ENCODE measurements at regions not wholly inside any gene's neighbourhood (a gene's known extent, or its start where the extent isn't known, plus 50 kb on each side); places are given as distances from the start of the nearest gene placed in this dataset.
A peak's percentile ranks its signal among the peaks of the same experiment; 100 is the strongest.
"Not testable (repeated sequence)": the region's sequence is repeated elsewhere in the genome, so short reads cannot be mapped to it uniquely, and the experiment has no call there.

DNA sequence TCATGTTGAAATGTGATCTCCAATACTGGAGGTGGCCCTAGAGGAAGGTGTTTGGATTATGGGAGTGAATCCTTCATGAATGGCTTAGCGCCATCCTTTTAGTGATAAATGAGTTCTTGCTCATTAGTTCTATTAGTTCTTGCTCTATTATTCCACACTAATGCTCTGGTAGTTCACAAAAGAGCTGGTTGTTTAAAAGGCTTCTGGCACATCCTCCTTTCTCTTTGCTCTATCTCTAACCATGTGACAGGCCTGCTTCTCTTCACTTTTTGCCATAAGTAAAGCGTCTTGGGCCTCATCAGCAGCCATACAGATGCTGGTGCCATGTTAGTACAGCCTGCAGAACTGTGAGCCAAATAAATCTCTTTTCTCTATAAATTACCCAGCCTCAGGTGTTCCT, 469.9 kb downstream of the GUCY1A2 start:
- no peak for DNase-seq (ENCODE audit: low read depth in 4 of 4, low spot score in 3 of 4)

DNA sequence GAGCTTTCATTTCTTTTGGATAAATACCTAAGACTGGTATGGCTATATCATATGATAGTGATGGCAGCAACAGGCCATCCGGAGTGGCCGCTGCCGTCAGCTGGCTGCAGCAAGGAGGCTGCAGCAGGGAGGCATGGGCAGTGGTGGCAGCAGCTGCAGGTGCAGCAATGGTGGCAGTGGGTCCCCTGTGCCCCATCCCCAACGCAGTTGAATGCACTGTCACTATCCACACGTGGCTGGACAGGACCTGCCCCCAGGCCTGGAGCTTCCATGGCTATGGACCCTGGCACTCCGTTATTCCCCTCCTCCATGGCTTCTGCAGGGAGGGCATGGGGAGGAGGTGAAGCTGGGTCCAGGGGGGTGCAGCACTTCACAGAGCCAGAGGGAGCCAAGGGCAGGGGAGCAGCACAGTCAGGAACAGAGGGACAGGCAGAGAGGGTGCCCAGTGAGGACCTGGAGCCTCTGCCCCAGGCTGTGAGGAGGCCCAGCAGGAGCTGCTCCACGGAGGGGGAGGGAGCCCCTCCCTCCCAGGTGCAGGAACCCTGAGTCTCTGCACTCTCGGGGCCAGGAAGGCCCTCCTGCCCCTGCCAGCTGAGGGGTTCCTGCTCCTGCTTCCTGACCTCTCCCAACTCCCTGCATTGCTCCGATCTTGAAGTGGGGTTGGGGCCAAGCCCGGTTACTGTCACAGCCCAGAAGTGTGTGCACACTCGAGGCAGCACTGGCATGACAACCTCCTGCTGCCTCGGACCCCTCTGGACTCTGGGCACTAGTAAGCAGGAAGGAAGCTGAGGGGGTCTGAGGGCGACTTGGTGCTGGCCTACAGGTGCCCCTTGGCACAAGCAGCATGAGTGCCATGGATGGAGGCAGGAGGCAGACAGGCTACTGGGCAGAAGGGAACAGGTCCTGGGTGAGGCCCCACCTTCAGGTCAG, 466.3 kb downstream of the GUCY1A2 start:
- no peak for DNase-seq (ENCODE audit: low read depth in 4 of 4, low spot score in 3 of 4)

GRCh38 chr11:106552694-106553203, 465.5 kb downstream of the GUCY1A2 start:
- no peak for DNase-seq (ENCODE audit: low read depth in 4 of 4, low spot score in 3 of 4)

DNA sequence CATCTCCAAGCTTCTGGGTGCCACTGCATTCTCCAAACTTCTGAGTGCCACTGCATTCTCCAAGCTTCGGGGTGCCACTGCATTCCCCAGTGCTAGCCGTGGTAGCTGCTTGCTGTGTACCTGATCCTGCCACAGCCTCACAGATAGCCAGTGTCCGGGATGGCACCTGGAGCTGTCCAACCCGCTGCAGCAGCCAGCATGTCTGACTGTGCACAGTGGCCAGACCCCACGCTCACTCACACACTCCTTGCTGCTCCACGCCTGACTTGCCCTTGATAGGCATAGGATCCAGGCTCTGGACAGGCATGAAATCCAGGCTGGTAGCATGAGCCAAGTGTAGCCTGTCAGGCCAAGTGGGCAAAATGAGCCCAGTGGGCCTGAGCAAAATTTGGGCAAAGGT, 465.0 kb downstream of the GUCY1A2 start:
- DNase-seq (ENCODE audit: low read depth in 4 of 4, low spot score in 3 of 4): no peak

GRCh38 chr11:106555566-106556250, 462.6 kb downstream of the GUCY1A2 start:
- DNase-seq (ENCODE audit: low read depth in 4 of 4, low spot score in 3 of 4): not testable (repeated sequence)

GRCh38 chr11:106565326-106565725, 452.9 kb downstream of the GUCY1A2 start:
- DNase-seq (ENCODE audit: low read depth in 4 of 4, low spot score in 3 of 4): no peak

DNA sequence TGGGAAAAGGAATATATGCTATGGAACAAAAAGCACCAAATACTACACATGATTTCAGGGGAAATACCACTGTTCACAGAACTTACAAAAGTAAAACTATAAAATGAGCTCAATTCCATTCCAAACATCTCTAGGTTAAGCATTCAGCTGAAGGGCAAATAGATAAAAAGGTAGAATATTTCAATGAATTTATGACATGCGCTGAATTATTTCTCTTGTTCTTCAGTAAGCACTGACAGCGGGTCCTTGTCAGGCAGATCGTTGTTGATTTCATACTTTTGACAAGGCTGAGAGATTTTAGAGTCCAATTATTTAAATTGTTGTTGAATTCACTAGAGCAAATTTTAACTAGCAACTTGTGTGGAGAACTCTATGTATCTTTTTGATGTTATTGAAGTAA, 449.6 kb downstream of the GUCY1A2 start:
- no peak for DNase-seq (ENCODE audit: low read depth in 4 of 4, low spot score in 3 of 4)

- not testable (repeated sequence) for DNase-seq (ENCODE audit: low read depth in 4 of 4, low spot score in 3 of 4)
These were observed 440.9 kb downstream of the GUCY1A2 start for GRCh38 chr11:106577384-106577783.

- DNase-seq (ENCODE audit: low read depth in 4 of 4, low spot score in 3 of 4): no peak
These were observed 436.9 kb downstream of the GUCY1A2 start for GRCh38 chr11:106581399-106581798.

GRCh38 chr11:106585061-106585460, 433.2 kb downstream of the GUCY1A2 start:
- no peak for DNase-seq (ENCODE audit: low read depth in 4 of 4, low spot score in 3 of 4)

DNA sequence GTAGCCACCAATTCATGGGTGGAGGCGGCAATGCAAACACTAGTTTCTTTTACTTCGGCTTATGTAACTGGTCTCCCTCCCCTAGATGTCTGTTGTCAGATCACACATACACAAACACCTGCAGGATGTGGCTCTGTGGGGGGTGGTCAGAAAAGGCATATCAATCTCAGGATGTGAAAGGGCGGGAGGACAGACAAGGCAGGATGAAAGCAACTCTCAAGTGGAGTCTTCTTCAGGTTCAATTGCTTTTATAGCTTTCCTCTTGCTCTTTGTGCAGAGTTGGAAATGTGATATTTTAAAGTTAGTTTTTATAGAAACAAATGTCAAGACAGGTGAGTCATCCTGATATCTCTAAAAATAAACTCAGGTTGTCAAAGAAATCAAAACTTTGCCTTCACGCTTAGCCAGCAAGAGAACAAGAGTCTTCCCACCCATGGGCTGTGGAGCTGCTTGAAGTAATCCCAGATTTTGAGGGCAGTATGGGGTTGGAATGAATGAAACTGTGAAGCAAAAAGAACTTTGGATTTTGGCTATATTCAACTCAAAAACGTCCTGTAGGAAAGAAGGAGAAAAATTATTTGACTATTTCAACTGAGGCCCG, 423.4 kb downstream of the GUCY1A2 start:
- peak in 1 of 4 donors; percentile 7 for DNase-seq (ENCODE audit: low read depth in 4 of 4, low spot score in 3 of 4)

GRCh38 chr11:106601684-106602297, 416.5 kb downstream of the GUCY1A2 start:
- DNase-seq (ENCODE audit: low read depth in 4 of 4, low spot score in 3 of 4): no peak

- no peak for DNase-seq (ENCODE audit: low read depth in 4 of 4, low spot score in 3 of 4)
These were observed 409.6 kb downstream of the GUCY1A2 start for GRCh38 chr11:106608677-106609076.

GRCh38 chr11:106614262-106614661, 404.0 kb downstream of the GUCY1A2 start:
- no peak for DNase-seq (ENCODE audit: low read depth in 4 of 4, low spot score in 3 of 4)

DNA sequence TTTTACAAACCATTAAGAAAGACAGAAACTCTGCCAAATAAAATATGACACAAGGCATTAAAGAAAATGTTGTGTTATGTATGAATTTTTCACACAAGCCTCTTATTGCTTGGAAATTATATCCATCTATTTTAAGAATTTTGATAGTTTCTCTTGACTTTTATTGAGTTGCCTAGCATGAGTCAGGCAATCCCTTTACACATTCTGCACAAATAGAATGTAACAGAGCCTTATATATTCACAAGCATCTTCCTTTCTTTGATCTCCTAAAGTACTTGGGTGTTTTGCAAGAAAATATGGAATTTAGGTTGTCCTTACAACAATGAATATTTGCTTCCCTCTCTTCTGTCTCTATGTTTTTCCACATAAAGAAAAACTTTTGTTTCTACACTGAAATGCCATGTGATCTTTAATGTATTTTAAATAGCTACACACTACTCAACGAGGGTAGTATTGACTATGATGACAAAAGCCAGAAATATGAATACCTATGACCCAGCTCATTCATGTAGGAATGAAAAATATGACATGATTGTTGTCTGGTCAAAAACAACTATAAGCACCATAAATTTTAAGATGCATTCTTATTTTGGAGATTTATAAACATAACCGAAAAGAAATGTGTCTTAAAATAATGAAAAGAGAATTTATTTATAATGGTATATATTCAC, 398.8 kb downstream of the GUCY1A2 start:
- DNase-seq (ENCODE audit: low read depth in 4 of 4, low spot score in 3 of 4): no peak

DNA sequence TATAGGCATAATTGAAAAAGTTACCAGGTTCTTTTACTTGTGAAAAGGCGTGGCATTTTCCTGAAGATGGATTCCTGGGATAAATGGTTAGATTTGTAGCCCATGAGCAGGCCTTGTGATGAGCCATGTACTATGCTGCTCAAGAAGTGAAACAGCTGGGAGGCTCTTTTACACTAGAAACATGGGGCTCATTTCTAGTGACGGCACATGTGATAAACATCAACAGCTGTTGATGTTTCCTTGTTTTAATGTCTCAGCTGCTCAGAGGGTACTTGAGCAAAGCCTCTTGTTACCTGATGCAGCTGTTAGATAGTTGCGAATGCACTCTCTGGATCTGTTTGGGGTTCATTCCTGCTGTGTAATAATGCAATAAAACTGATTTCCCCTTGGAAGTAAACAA, 396.8 kb downstream of the GUCY1A2 start:
- no peak for DNase-seq (ENCODE audit: low read depth in 4 of 4, low spot score in 3 of 4)

Measured in left renal pelvis (tissue), 4 donors.